ENCODE measurements at regions not wholly inside any gene's neighbourhood (a gene's known extent, or its start where the extent isn't known, plus 50 kb on each side); places are given as distances from the start of the nearest gene placed in this dataset.
"Not testable (repeated sequence)": the region's sequence is repeated elsewhere in the genome, so short reads cannot be mapped to it uniquely, and the experiment has no call there.

- no peak for DNase-seq
These were observed 660.3 kb downstream of the TBC1D22A start for GRCh38 chr22:47422736-47423135.

DNA sequence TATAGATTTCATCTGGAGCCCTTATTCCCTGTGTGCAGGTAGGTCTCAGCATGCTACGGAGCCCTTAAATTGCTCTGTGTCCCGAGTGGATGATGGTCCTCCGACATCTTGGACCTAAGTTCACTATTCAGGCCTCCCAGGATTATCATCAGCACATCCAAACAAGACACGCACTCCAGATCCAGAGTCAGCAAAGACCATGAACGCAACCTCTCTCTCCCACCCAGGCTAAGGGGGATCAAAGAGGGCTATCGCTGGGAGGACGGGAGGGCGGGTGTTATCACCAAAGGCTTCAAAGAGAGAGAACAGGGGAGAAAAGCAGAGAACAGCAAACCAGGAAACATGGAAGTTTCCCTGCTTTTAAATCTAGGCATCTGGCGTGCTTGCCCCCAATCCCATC is 659.4 kb downstream of the TBC1D22A start:
- DNase-seq: no peak

- no peak for DNase-seq
These were observed 657.8 kb downstream of the TBC1D22A start for GRCh38 chr22:47420211-47420610.

DNA sequence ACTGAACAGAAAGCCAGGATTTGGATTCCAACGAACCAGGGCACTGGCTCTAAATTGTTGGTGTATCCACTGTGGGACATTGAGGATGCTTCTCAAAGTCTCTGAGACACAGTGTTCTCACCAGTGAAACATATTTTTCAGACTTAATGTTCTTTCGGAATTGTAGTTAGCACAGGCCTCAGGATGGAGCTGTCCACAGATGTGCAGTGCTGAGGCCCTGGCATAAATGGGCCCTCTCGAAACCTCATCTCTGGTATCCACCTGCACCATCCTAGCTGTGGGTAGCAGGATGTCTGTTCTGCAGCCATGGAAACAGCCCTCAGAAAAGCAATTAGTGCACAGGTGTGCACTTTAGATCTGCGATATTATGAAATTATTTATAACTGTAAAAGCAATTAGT is 656.8 kb downstream of the TBC1D22A start:
- DNase-seq: no peak

DNA sequence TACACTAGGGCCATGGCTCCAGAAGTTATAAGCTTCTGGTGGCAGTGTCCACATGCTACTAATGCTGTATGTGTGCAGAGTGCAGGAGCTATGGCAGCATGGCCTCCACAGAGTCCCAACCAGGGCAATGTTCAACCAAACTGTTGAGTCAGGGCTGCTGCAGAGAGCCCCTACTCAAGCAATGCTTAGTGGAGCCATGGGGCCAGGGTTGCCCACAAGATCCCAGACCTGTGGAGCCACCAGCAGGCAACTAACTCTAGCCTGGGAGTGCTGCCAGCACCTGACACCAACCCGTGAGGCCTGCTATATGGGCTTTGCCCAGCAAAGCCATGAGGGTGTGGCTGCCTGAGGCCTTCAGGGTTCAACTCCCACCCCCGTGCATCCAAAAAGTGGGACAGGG is 655.2 kb downstream of the TBC1D22A start:
- DNase-seq: no peak

- DNase-seq: no peak
These were observed 648.6 kb downstream of the TBC1D22A start for GRCh38 chr22:47411006-47411405.

DNA sequence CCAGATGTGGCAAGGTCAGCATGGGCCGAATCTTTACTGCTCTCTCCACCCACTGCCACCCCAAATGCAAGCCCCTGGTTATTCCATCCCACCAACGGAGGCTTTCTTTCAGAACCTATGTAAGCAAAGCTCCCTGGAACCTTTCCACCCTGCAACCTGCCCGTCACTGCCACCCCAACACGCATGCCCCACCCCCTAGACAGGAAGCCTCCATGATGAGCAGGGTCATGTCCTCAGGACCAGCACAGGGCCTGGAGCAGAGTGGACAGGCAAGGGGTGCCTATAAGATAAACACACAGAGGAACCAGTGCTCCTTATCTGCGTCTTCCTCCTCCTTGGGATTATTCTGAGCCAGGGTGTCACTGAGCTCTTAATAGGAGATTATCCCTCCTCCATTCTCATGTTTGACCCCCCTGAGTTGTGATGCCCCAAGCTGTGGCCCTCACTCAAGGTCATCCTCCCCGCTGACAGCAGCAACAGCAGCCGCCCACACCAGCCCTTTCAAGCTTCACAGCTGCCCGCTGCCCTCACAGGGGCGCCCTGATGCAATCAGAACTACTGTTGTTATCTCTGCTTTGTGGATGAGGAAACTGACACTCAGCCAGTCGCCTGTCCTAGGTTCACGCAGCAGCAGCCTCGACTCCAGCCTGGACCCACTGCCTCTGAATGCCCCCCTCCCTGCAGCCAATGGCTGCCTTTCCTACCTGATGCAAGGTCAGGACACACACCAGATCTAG is 647.3 kb downstream of the TBC1D22A start:
- DNase-seq: no peak

DNA sequence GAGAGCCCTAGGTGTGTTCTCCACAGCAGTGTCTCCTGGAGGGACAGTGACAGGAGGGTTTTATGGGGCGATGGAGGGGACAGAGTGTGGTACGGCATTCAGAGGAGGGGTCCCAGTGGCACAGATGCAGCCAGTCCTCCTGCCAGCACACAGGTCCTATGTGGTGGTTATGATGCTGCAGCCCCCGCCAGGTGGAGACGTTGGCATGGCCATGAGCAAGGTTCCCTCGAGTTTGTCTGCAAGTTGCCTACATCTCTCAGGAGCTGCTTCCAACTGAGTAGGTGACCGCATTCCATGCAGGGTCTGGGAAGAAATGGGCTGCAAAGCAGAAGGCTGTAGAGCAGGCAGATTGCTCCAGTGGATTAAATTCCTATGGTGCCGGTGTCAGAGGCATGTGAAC is 646.0 kb downstream of the TBC1D22A start:
- DNase-seq: no peak

DNA sequence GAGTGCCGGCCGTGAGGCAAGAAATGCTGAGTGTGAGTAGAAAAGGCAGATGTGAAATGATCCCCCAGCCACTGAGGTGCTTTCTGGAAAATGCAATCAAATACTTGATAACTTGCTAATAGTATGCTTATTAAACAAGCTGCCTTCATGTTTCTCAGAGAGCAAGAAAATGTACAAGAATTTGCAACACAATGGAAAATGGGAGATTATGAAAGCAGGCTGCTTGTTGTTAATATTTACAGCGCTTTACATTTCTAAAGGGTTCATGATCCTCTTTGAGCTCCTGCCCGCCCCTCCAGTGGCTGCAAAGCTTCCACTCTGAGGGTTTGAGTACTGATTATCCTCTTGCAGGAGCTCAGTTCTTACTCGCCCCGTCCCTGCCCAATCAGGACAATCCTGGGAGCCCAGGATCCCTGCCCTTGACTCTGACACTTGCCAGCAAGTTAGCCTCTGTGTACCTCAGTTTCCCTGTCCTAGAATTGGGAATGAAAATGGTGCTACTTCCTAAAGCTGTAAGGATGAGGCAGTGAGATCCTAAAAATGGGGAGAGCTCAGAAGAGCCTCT is 645.1 kb downstream of the TBC1D22A start:
- DNase-seq: no peak

- DNase-seq: no peak
These were observed 644.4 kb downstream of the TBC1D22A start for GRCh38 chr22:47406896-47407295.

- no peak for DNase-seq
These were observed 643.9 kb downstream of the TBC1D22A start for GRCh38 chr22:47406180-47406834.

DNA sequence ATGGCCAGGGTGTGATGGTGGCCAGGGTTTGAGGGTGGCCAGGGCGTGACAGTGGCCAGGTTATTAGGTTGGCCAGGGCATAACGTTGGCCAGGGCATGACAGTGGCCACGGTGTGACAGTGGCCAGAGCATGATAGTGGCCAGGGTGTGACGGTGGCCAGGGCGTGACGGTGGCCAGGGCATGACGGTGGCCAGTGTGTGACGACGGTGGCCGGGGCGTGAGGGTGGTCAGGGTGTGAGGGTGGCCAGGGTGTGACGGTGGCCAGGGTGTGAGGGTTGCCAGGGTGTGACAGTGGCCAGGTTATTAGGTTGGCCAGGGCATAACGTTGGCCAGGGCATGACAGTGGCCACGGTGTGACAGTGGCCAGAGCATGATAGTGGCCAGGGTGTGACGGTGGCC is 642.8 kb downstream of the TBC1D22A start:
- DNase-seq: not testable (repeated sequence)

DNA sequence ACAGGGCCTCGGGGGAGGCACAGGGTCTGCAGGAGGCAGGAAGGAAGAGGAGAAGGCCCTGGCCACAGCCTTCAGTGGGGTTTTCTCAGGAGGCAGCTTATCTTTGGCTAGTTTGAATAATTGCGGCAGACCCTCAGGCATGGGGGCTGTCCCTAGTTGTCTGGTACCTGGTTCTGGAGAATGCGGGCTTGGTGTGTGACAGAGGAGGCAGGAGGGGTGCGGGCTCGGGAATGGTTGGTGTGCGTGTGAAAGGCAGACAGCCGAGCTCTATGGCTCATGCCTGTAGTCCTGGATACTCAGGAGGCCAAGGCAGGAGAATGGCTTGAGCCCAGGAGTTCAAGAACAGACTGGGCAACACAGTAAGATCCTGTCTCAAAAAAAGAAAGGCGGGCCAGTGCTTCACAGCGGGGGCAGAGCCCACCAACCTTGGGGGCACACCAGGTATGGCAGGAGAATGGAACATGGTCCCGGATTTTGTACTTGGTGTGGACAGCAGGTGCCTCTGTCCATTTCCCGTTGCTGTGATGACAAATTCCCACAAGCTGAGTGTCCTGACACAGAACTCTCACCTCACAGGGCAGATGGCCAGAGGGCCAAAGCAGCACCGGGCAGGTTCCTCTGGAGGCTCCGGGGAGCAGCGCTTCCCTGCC is 640.6 kb downstream of the TBC1D22A start:
- no peak for DNase-seq

- no peak for DNase-seq
These were observed 639.7 kb downstream of the TBC1D22A start for GRCh38 chr22:47401976-47402770.

DNA sequence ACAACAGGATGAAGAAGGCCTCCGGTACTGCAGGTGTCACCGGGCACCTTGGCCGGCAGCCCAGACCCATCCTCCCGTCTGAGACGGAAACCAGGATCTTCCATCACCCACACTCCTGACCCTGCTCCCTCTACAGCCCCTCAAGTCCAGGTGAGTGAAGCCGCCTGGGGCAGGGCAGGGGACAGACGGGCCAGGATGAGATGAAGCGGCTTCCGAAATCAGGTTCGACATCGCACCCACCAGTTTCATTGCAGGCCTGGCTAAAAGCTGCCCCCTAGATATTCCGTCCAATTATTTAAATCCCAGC is 639.1 kb downstream of the TBC1D22A start:
- DNase-seq: no peak

DNA sequence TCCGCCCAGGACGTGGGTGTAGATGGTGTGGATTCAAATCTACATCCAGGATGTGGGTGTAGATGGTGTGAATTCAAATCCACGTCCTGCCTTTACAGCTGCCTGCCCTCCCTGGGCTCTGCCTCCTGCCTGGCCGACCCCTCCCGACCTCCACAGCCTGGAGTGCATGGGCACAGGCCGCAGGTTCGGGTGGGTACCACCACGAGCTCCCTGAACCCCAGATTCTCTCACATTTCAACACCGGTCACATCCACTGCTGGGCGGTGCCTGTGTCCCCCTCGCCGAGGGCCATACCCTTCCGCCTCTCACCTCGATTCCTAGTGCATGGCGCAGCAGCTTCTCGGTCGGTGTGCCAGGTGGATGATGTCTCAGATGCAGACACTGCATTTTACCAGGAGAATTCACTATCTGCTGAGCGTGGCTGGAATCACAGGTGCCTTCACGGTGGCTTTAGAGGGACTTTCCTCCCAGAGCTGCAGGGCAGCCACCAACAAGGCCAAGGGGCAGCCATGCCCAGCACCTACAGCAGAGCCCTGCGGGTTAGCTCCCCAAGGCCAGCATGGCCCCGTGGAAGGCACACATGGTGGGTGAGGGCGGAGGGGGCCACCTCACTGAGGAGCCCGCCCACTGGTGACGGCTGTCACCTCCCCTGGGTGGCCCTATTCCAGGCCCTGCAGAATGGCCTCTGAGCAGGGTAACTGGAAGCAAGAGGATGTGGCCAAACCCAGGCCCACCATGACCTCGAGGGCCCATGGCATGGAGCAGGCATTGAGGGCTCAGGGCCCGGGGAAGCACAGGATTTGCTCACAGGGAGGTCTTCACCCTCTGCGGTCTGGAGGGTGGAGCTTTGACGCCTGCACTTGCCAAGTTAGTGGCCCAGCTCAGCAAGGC is 638.5 kb downstream of the TBC1D22A start:
- DNase-seq: no peak

DNA sequence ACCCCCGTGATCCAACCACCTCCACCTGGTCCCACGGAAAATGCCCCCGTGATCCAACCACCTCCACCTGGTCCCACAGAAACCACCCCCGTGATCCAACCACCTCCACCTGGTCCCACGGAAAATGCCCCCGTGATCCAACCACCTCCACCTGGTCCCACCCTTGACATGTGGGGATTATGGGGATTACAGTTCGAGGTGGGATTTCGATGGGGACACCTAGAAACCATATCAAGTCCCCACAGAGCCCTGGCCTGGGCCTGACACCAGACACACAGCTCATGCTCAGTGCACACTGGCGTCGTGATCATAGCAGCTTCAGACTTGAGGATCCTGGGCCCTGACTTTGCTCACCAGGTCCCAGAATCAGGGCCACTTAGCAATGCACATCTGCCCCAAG is 637.7 kb downstream of the TBC1D22A start:
- DNase-seq: not testable (repeated sequence)

- DNase-seq: no peak
These were observed 636.7 kb downstream of the TBC1D22A start for GRCh38 chr22:47398921-47399790.

GRCh38 chr22:47398491-47398890 is 636.0 kb downstream of the TBC1D22A start:
- DNase-seq: no peak

DNA sequence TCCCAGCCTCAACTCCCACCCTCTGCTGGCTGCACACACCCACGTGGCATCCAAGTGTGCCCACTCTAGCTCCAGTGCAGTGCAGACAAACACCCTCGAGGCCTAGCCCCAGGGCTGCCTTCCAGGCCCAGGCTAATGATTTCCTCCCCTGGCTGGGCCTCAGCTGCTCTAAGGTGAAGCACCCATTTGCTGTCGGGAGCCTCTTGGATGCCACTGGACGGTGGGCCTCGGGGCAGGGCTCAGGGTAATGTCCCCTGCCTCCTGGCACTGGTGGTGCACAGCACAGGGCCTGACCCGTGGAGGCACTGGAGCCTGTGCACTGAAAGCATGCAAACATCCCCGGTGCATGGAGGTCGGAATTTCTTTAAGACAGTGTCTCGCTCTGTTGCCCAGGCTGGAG is 635.2 kb downstream of the TBC1D22A start:
- DNase-seq: no peak

DNA sequence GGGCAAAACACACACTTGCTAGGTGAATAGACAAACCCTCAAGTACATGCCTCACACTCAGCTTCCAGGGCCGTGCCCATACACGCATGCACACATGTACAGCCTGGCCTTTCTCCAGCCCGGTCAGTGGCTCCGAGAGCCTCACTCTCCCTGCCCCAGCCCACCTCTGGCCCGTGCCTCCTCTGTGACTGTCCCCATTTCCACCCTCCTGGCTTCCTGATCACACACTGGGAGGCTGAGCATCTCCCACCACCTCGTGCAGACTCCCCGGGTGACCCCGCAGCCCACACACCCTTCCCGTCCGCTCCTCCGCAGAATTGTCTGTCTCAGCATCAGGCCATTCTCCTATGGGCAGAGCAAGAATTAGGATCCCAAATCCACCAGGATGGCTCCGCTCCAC is 634.1 kb downstream of the TBC1D22A start:
- no peak for DNase-seq

All from NCI-H345 (cell line).